ENCODE measurements at regions not wholly inside any gene's neighbourhood (a gene's known extent, or its start where the extent isn't known, plus 50 kb on each side); places are given as distances from the start of the nearest gene placed in this dataset.

DNA sequence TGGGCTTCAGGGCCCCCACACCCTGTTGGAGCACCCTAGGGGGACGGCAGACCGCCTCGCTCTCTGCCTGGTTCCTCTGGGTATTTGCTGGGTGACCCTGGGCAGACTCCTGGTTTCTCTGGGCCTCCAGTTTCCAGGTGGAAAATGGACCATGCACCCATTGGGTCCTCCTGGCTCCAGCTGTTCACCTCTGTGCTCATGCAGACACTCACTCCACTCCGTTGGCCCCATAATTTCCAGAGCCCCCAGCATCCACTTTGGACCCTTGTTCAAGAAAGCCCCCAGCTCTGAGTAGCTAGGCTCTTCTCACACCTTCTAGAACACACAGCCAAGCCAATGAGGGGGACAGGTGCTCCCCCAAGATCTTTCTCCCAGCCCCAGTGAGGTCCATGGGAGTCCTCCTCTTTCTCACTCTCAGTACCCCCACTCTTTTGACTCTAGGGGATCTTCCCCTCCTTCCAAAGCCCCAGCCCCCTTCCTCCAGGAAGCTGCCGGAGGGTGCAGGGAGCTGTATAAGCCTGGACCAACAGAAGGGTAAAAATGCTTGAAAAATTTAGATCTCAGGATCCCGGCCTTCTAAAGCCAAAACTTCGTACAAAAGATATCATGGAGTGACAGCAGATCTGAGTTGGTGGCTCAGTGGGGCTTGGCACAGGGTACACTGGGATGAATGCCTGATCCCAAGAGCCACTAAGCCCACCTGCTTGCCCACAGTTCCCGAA is 174.8 kb upstream of the RTL1 start:
- H3K27me3 ChIP-seq (ENCODE audit: control insufficient read depth in 2 of 2, insufficient read depth in 2 of 2, low read length in 2 of 2), result no peaks in the 10 kb centered on the region
- H3K36me3 ChIP-seq (ENCODE audit: control insufficient read depth in 2 of 2, extremely low read depth in 1 of 2, insufficient read depth in 2 of 2, low read length in 2 of 2), result no peaks in the 10 kb centered on the region
- no peaks in the 10 kb centered on the region for H4K20me1 ChIP-seq (replicated peaks; ENCODE audit: control insufficient read depth, extremely low read depth, insufficient read depth, low read length)
- no peaks in the 10 kb centered on the region for H3K79me2 ChIP-seq (ENCODE audit: control insufficient read depth, insufficient read depth, low read length)
- H3K9me1 ChIP-seq (replicated peaks; ENCODE audit: control insufficient read depth, extremely low read depth, insufficient read depth, low read length), result no peaks in the 10 kb centered on the region
- no peak overlapping the region for H3K4me3 ChIP-seq (replicated peaks in 1 of 3; ENCODE audit: insufficient read depth in 1 of 3, low read depth in 1 of 3, low read length in 3 of 3)
- CTCF ChIA-PET, result interaction anchor here (1.2 to 2.2 kb wide), 4 partner anchors 11 to 157 kb away, joined by 3 to 11 read pairs (median 4); no protein-coding TSS in a partner anchor
- H3K4me1 ChIP-seq (ENCODE audit: control insufficient read depth, extremely low read depth, insufficient read depth, low read length), result peaks cover 25% of the 10 kb centered on the region
- dilution Hi-C loops (cut with MboI; ENCODE audit: extremely low pct_ligation_motif_present, low sequenced_read_pairs) (no loop called here), intact Hi-C loops (cut with micrococcal nuclease) (no loop called here)
- TF ChIP-seq, protein P1, sequence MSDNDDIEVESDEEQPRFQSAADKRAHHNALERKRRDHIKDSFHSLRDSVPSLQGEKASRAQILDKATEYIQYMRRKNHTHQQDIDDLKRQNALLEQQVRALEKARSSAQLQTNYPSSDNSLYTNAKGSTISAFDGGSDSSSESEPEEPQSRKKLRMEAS (IDR thresholded peaks at IDR 0.05; ENCODE audit: insufficient read depth, insufficient read length), result no peak
- TF ChIP-seq POLR2AphosphoS5 (IDR thresholded peaks at IDR 0.05; ENCODE audit: insufficient read depth, low read depth, low read length), result no peak
- TF ChIP-seq EZH2 (IDR thresholded peaks at IDR 0.05; ENCODE audit: borderline replicate concordance, low read depth, low read length, severe bottlenecking), result no peak
- TF ChIP-seq POLR2A (IDR thresholded peaks at IDR 0.05; ENCODE audit: low read depth, low read length), result no peak
- TF ChIP-seq CTCF (IDR thresholded peaks at IDR 0.05; ENCODE audit: extremely low read depth in 1 of 2, insufficient read depth in 1 of 2, low read depth in 1 of 2, low read length in 2 of 2), result no peak
- TF ChIP-seq MYC (IDR thresholded peaks at IDR 0.05; ENCODE audit: low read depth, low read length), result no peak
- TF ChIP-seq GATA2 (IDR thresholded peaks at IDR 0.05; ENCODE audit: insufficient read depth, insufficient read length, low read depth, low read length), result no peak
- no peak for TF ChIP-seq JUN (IDR thresholded peaks at IDR 0.05; ENCODE audit: borderline replicate concordance, insufficient read depth, insufficient read length, low read depth)
- no peak for TF ChIP-seq FOS (IDR thresholded peaks at IDR 0.05; ENCODE audit: borderline replicate concordance, insufficient read depth, low read length)
- no peak overlapping the region for H3K4me2 ChIP-seq (ENCODE audit: insufficient read depth, low read length)
- DNase-seq (ENCODE audit: low read depth, low spot score) (no peak), FAIRE-seq (no peak)
- H3K9ac ChIP-seq (replicated peaks; ENCODE audit: extremely low read depth, insufficient read depth, low read length), result no peak overlapping the region
- no peaks in the 10 kb centered on the region for H3K9me3 ChIP-seq (replicated peaks; ENCODE audit: control insufficient read depth, insufficient read depth, low read length)
- no peak overlapping the region for H3K27ac ChIP-seq (ENCODE audit: insufficient read depth, low read depth, low read length)
- no peak overlapping the region for H2AFZ ChIP-seq (ENCODE audit: low read depth, low read length)
- POLR2A ChIA-PET, result no interaction called here
- BruUV-seq (replicated peaks), result no TSS peak

Data from endothelial cell of umbilical vein (primary cell).